KBM-7 (cell line): ENCODE measurements at regions not wholly inside any gene's neighbourhood (a gene's known extent, or its start where the extent isn't known, plus 50 kb on each side); places are given as distances from the start of the nearest gene placed in this dataset.

Experiments
- DNase-seq: peaks from one replicate; pipeline ENCODE4 v3.0.0-alpha.2; 2015
- in situ Hi-C: fragments of 300-500 bp; cut with MboI; formaldehyde crosslinking; loops from 2 replicates; pipeline ENCODE4 v1.14.3; 2020; ENCODE audit warnings: low sequenced_read_pairs, low pct_unique_long_range_greater_than_20kb, mixed read lengths

GRCh38 chr16:72311426-72311825, 139.5 kb upstream of the PMFBP1 start:
- DNase-seq: no peak
- in situ Hi-C loops: no loop called here

- in situ Hi-C loops: no loop called here
- no peak for DNase-seq
Measured at GRCh38 chr16:72309001-72309400, 137.0 kb upstream of the PMFBP1 start.

- in situ Hi-C loops: no loop called here
- DNase-seq: no peak
Measured at GRCh38 chr16:72308396-72308795, 136.4 kb upstream of the PMFBP1 start.

- DNase-seq: no peak
- in situ Hi-C loops: no loop called here
Measured at GRCh38 chr16:72302332-72302731, 130.4 kb upstream of the PMFBP1 start.

GRCh38 chr16:72301523-72302236, 129.7 kb upstream of the PMFBP1 start:
- in situ Hi-C loops: no loop called here

GRCh38 chr16:72300892-72301291, 128.9 kb upstream of the PMFBP1 start:
- in situ Hi-C loops: no loop called here
- no peak for DNase-seq

More at GRCh38 chr16:72301523-72302236, 129.7 kb upstream of the PMFBP1 start:
- no peak for DNase-seq

- no peak for DNase-seq
- in situ Hi-C loops: no loop called here
Measured at GRCh38 chr16:72299684-72300243, 127.8 kb upstream of the PMFBP1 start.

GRCh38 chr16:72298961-72299360, 127.0 kb upstream of the PMFBP1 start:
- in situ Hi-C loops: no loop called here
- no peak for DNase-seq

- no peak for DNase-seq
- in situ Hi-C loops: no loop called here
Measured at GRCh38 chr16:72295914-72296313, 124.0 kb upstream of the PMFBP1 start.

GRCh38 chr16:72291531-72291981, 119.6 kb upstream of the PMFBP1 start:
- no peak for DNase-seq
- in situ Hi-C loops: no loop called here

GRCh38 chr16:72291121-72291520, 119.2 kb upstream of the PMFBP1 start:
- in situ Hi-C loops: no loop called here
- DNase-seq: no peak

GRCh38 chr16:72287649-72288048, 115.7 kb upstream of the PMFBP1 start:
- DNase-seq: no peak
- in situ Hi-C loops: no loop called here

- DNase-seq: no peak
- in situ Hi-C loops: no loop called here
Measured at GRCh38 chr16:72286936-72287620, 115.1 kb upstream of the PMFBP1 start.

GRCh38 chr16:72285728-72286127, 113.8 kb upstream of the PMFBP1 start:
- no peak for DNase-seq
- in situ Hi-C loops: no loop called here

- no peak for DNase-seq
- in situ Hi-C loops: no loop called here
Measured at GRCh38 chr16:72285324-72285723, 113.4 kb upstream of the PMFBP1 start.

GRCh38 chr16:72284042-72284789, 112.3 kb upstream of the PMFBP1 start:
- in situ Hi-C loops: no loop called here

GRCh38 chr16:72282362-72282761, 110.4 kb upstream of the PMFBP1 start:
- in situ Hi-C loops: no loop called here

More at GRCh38 chr16:72284042-72284789, 112.3 kb upstream of the PMFBP1 start:
- DNase-seq: no peak

GRCh38 chr16:72278301-72278700, 106.3 kb upstream of the PMFBP1 start:
- in situ Hi-C loops: no loop called here
- DNase-seq: no peak

More at GRCh38 chr16:72282362-72282761, 110.4 kb upstream of the PMFBP1 start:
- DNase-seq: no peak

GRCh38 chr16:72277749-72278148, 105.8 kb upstream of the PMFBP1 start:
- DNase-seq: no peak
- in situ Hi-C loops: no loop called here
